HCT116 (cell line): ENCODE measurements at regions not wholly inside any gene's neighbourhood (a gene's known extent, or its start where the extent isn't known, plus 50 kb on each side); places are given as distances from the start of the nearest gene placed in this dataset.

Source experiments
- ATAC-seq: fragments of 200-7000 bp; cut with Tn5 transposase; 2 replicates; pipeline ENCODE4 v1.9.1; 2020; ENCODE audit warnings: mild to moderate bottlenecking, moderate library complexity
- BruUV-seq: library from RNA; stranded (reverse); fragments of 400-500 nt; replicated peaks from 2 replicates; lab custom pipeline; 2021; lab: Mats Ljungman, UMichigan
- CTCF ChIA-PET: fragments of 300-600 bp; sonication (Branson Sonifier 250); formaldehyde crosslinking; loops from one replicate; lab custom pipeline; 2021; ENCODE audit warnings: antibody characterized with exemption; lab: Charles Lee
- POLR2A ChIA-PET: fragments of 300-600, 350-600 bp; sonication (Branson Sonifier 250); formaldehyde crosslinking; loops from one replicate; lab custom pipeline; 2021; ENCODE audit warnings: antibody characterized with exemption; lab: Charles Lee
- RAD21 ChIA-PET, 2 experiments: fragments of 300-600 bp; sonication (Branson Sonifier 250); formaldehyde crosslinking; loops; one replicate each; lab custom pipeline; 2023; ENCODE audit warnings: low total read pairs in 2 of 2; ENCODE audit not compliant: uncharacterized antibody in 2 of 2, unreplicated experiment in 2 of 2, low non-redundant PET in 1 of 2; lab: Charles Lee
- DNase-seq: peaks from one replicate; pipeline ENCODE4 v3.0.0-alpha.2; 2010; ENCODE audit warnings: low read depth, low spot score
- H2AFZ ChIP-seq: fragments of 200-600 bp; shearing (Covaris generic), sonication (generic); 2 replicates; pipeline ENCODE4 v1.6.1; 2017; ENCODE audit warnings: low read depth, mixed run types, mixed read lengths, antibody characterized with exemption, low read length; ENCODE audit not compliant: poor library complexity, severe bottlenecking
- H3K27ac ChIP-seq: 2 replicates; pipeline ENCODE4 v1.5.1; 2012; ENCODE audit warnings: low read depth, low read length
- H3K27me3 ChIP-seq: fragments of 200-600 bp; sonication (generic); 2 replicates; pipeline ENCODE4 v1.6.1; 2016; ENCODE audit warnings: mixed run types, low read length, mixed read lengths; ENCODE audit not compliant: insufficient read depth
- H3K36me3 ChIP-seq, 2 experiments: fragments of 200-500 bp in 1 of 2; fragments of 200-600 bp in 1 of 2; sonication (Bioruptor generic) in 1 of 2; sonication (generic) in 1 of 2; 2 replicates each; pipeline versions ENCODE4 v1.5.1 to v1.6.1; 2014 to 2016; ENCODE audit warnings: low read length in 2 of 2, inconsistent platforms in 1 of 2, mixed read lengths in 1 of 2, mixed run types in 1 of 2; ENCODE audit not compliant: insufficient read depth in 2 of 2, control insufficient read depth in 1 of 2
- H3K4me1 ChIP-seq, 2 experiments: fragments of 200-600 bp in 1 of 2; sonication (generic) in 1 of 2; 2 replicates each; pipeline versions ENCODE4 v1.5.1 to v1.6.1; 2012 to 2017; ENCODE audit warnings: low read length in 2 of 2, inconsistent platforms in 1 of 2, mild to moderate bottlenecking in 1 of 2, mixed read lengths in 1 of 2, mixed run types in 1 of 2, moderate library complexity in 1 of 2; ENCODE audit not compliant: insufficient read depth in 2 of 2, control insufficient read depth in 1 of 2
- H3K4me2 ChIP-seq: fragments of 200-600 bp; sonication (generic); 2 replicates; pipeline ENCODE4 v1.6.1; 2017; ENCODE audit warnings: mixed run types, low read length, mixed read lengths
- H3K4me3 ChIP-seq, 2 experiments: fragments of 200-600 bp in 1 of 2; sonication (generic) in 1 of 2; replicated peaks in 1 of 2; 2 replicates each; pipeline ENCODE4 v1.5.1; 2011 to 2016; ENCODE audit warnings: low read length in 2 of 2, control low read depth in 1 of 2, low read depth in 1 of 2, mild to moderate bottlenecking in 1 of 2, mixed read lengths in 1 of 2, mixed run types in 1 of 2
- H3K79me2 ChIP-seq: fragments of 200-600 bp; sonication (generic); 2 replicates; pipeline ENCODE4 v1.6.1; 2017; ENCODE audit warnings: mild to moderate bottlenecking, mixed run types, low read length, moderate library complexity, mixed read lengths; ENCODE audit not compliant: insufficient read depth
- H3K9ac ChIP-seq: fragments of 200-600 bp; sonication (generic); 2 replicates; pipeline ENCODE4 v1.6.1; 2016; ENCODE audit warnings: low read length, mixed read lengths
- H3K9me2 ChIP-seq: fragments of 200-600 bp; sonication (generic), shearing (Covaris generic); 2 replicates; pipeline ENCODE4 v1.6.1; 2017; ENCODE audit warnings: mixed run types, mild to moderate bottlenecking, moderate library complexity; ENCODE audit not compliant: insufficient read depth
- H3K9me3 ChIP-seq, 2 experiments: fragments of 200-500 bp in 1 of 2; fragments of 200-600 bp in 1 of 2; sonication (Bioruptor generic) in 1 of 2; sonication (generic) in 1 of 2; 2 replicates each; pipeline ENCODE4 v1.6.1; 2014 to 2017; ENCODE audit warnings: low read length in 2 of 2, mixed read lengths in 2 of 2, inconsistent platforms in 1 of 2, low read depth in 1 of 2, mild to moderate bottlenecking in 1 of 2, mixed run types in 1 of 2, moderate library complexity in 1 of 2; ENCODE audit not compliant: control insufficient read depth in 1 of 2, insufficient read depth in 1 of 2
- H4K20me1 ChIP-seq: fragments of 200-600 bp; sonication (generic), shearing (Covaris generic); 2 replicates; pipeline ENCODE4 v1.6.1; 2017; ENCODE audit warnings: mixed run types, mild to moderate bottlenecking, moderate library complexity; ENCODE audit not compliant: insufficient read depth
- CBX3 ChIP-seq: IDR thresholded peaks from 2 replicates; pipeline ENCODE4 v1.6.1; 2012; ENCODE audit warnings: low read depth
- EGR1 ChIP-seq: IDR thresholded peaks from 2 replicates; pipeline ENCODE4 v1.6.1; 2012; ENCODE audit warnings: low read depth
- ELF1 ChIP-seq: IDR thresholded peaks from 2 replicates; pipeline ENCODE4 v1.6.1; 2012; ENCODE audit warnings: low read depth, borderline replicate concordance
- EZH2 ChIP-seq: fragments of 200-600 bp; sonication (generic); IDR thresholded peaks from 2 replicates; pipeline ENCODE4 v1.6.1; 2017; ENCODE audit warnings: antibody characterized with exemption, mixed run types
- EZH2phosphoT487 ChIP-seq: fragments of 200-600 bp; IDR thresholded peaks from 2 replicates; pipeline ENCODE4 v1.6.1; 2018; ENCODE audit warnings: antibody characterized with exemption, borderline replicate concordance
- FOSL1 ChIP-seq: IDR thresholded peaks from 2 replicates; pipeline ENCODE4 v1.6.1; 2012; ENCODE audit warnings: low read depth
- POLR2A ChIP-seq: IDR thresholded peaks from 2 replicates; pipeline ENCODE4 v1.7.0; 2011; ENCODE audit warnings: borderline replicate concordance; ENCODE audit not compliant: insufficient read depth, insufficient read length; ENCODE audit errors: extremely low read depth
- POLR2AphosphoS5 ChIP-seq: IDR thresholded peaks from 2 replicates; pipeline ENCODE4 v1.6.1; 2011; ENCODE audit warnings: mild to moderate bottlenecking, low read depth, low read length, moderate library complexity
- SIN3A ChIP-seq: IDR thresholded peaks from 2 replicates; pipeline ENCODE4 v1.6.1; 2012; ENCODE audit warnings: low read depth
- SP1 ChIP-seq: IDR thresholded peaks from 2 replicates; pipeline ENCODE4 v1.6.1; 2012; ENCODE audit warnings: low read depth
- SRF ChIP-seq: IDR thresholded peaks from 2 replicates; pipeline ENCODE4 v1.6.1; 2012; ENCODE audit warnings: low read depth
- YY1 ChIP-seq: IDR thresholded peaks from 2 replicates; pipeline ENCODE4 v1.6.1; 2011; ENCODE audit warnings: low read length, low read depth, moderate library complexity, mild to moderate bottlenecking; ENCODE audit not compliant: insufficient replicate concordance; ENCODE audit errors: extremely low read depth
- ZNF274 ChIP-seq: fragments of 200-500 bp; sonication (Bioruptor generic); IDR thresholded peaks from 2 replicates; pipeline ENCODE4 v1.6.1; 2014; ENCODE audit warnings: mild to moderate bottlenecking, low read depth, low read length, inconsistent platforms
- intact Hi-C: fragments of 100-400 bp; cut with micrococcal nuclease; formaldehyde crosslinking; loops from 2 replicates; pipeline ENCODE4 v1.10.0; 2022
- TF ChIP-seq, protein P1 (sequence below): IDR thresholded peaks from 2 replicates; pipeline ENCODE4 v1.6.1; 2011; ENCODE audit warnings: mild to moderate bottlenecking, low read length, moderate library complexity; ENCODE audit not compliant: insufficient replicate concordance; ENCODE audit errors: extremely low read depth
- TF ChIP-seq, protein P2 (sequence below), 3 experiments: fragments of 200-600 bp in 1 of 3; sonication (generic) in 1 of 3; IDR thresholded peaks in 2 of 3; conservative IDR thresholded peaks in 1 of 3; 2 replicates each; pipeline ENCODE4 v1.5.1; 2012 to 2017; ENCODE audit warnings: low read depth in 2 of 3, low read length in 2 of 3, antibody characterized with exemption in 1 of 3, borderline replicate concordance in 1 of 3, control low read depth in 1 of 3, mild to moderate bottlenecking in 1 of 3, mixed read lengths in 1 of 3, mixed run types in 1 of 3, moderate library complexity in 1 of 3; ENCODE audit not compliant: insufficient read depth in 1 of 3

DNA sequence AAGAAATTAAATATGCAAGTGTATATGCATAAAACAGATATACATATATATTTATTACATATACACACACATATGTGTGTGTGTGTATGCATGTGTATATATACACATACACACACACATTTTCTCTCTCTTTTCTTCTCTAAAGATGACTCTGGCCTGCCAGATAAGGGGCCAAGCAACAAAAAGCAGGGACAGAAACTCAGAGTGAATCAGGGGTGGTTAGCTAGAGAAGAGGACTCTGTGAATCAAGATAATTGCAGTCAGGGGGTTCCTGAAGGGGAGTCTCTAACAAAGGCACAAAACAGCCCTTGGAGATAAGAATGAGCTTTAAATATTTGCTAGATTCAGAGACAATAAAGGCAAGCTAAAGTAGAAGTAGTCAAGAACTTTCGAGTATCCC is 650.5 kb downstream of the UTRN start:
- Histone ChIP-seq H3K9ac (no peak overlapping the region), H3K27me3 (no peaks in the 10 kb centered on the region), H3K9me3 (no peaks in the 10 kb centered on the region), H3K79me2 (no peaks in the 10 kb centered on the region), H3K4me2 (no peak overlapping the region), H3K9me2 (no peaks in the 10 kb centered on the region), H3K4me1 (peaks cover 0 to 17% of the 10 kb centered on the region in 2 experiments; a peak in 2 of 4 replicates), H2AFZ (no peak overlapping the region), H3K4me3 (no peak overlapping the region), H3K36me3 (peaks cover 0 to 18% of the 10 kb centered on the region in 2 experiments; a peak in 1 of 4 replicates), H4K20me1 (no peaks in the 10 kb centered on the region), H3K27ac (no peak overlapping the region)
- DNase-seq (no peak), ATAC-seq (no peak)
- TF ChIP-seq, protein P1, sequence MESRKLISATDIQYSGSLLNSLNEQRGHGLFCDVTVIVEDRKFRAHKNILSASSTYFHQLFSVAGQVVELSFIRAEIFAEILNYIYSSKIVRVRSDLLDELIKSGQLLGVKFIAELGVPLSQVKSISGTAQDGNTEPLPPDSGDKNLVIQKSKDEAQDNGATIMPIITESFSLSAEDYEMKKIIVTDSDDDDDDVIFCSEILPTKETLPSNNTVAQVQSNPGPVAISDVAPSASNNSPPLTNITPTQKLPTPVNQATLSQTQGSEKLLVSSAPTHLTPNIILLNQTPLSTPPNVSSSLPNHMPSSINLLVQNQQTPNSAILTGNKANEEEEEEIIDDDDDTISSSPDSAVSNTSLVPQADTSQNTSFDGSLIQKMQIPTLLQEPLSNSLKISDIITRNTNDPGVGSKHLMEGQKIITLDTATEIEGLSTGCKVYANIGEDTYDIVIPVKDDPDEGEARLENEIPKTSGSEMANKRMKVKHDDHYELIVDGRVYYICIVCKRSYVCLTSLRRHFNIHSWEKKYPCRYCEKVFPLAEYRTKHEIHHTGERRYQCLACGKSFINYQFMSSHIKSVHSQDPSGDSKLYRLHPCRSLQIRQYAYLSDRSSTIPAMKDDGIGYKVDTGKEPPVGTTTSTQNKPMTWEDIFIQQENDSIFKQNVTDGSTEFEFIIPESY, result no peak
- TF ChIP-seq ELF1 (no peak), POLR2A (no peak), EGR1 (no peak), SIN3A (no peak), ZNF274 (no peak), YY1 (no peak), EZH2 (no peak), CBX3 (no peak), EZH2phosphoT487 (no peak), SP1 (no peak), POLR2AphosphoS5 (no peak), SRF (no peak), FOSL1 (no peak)
- TF ChIP-seq, protein P2, sequence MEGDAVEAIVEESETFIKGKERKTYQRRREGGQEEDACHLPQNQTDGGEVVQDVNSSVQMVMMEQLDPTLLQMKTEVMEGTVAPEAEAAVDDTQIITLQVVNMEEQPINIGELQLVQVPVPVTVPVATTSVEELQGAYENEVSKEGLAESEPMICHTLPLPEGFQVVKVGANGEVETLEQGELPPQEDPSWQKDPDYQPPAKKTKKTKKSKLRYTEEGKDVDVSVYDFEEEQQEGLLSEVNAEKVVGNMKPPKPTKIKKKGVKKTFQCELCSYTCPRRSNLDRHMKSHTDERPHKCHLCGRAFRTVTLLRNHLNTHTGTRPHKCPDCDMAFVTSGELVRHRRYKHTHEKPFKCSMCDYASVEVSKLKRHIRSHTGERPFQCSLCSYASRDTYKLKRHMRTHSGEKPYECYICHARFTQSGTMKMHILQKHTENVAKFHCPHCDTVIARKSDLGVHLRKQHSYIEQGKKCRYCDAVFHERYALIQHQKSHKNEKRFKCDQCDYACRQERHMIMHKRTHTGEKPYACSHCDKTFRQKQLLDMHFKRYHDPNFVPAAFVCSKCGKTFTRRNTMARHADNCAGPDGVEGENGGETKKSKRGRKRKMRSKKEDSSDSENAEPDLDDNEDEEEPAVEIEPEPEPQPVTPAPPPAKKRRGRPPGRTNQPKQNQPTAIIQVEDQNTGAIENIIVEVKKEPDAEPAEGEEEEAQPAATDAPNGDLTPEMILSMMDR (IDR thresholded peaks at IDR 0.05 in 2 of 3, conservative IDR thresholded peaks at IDR 0.05 in 1 of 3; ENCODE audit: borderline replicate concordance in 1 of 3, insufficient read depth in 1 of 3, low read depth in 2 of 3, low read length in 2 of 3), result no peak
- intact Hi-C loops, result no loop called here
- POLR2A ChIA-PET, result no interaction called here
- BruUV-seq, result no TSS peak
- CTCF ChIA-PET, result no interaction called here
- RAD21 ChIA-PET, result no interaction called here
